HUES48 (cell line): ENCODE measurements at regions not wholly inside any gene's neighbourhood (a gene's known extent, or its start where the extent isn't known, plus 50 kb on each side); places are given as distances from the start of the nearest gene placed in this dataset.
"Not testable (repeated sequence)": the region's sequence is repeated elsewhere in the genome, so short reads cannot be mapped to it uniquely, and the experiment has no call there.

Experiments
- H3K27ac ChIP-seq: one replicate; pipeline ENCODE4 v1.7.0; 2013; ENCODE audit warnings: low read depth, low read length, inconsistent platforms
- H3K27me3 ChIP-seq: 2 replicates; pipeline ENCODE4 v1.6.1; 2013; ENCODE audit warnings: mild to moderate bottlenecking, low read length; ENCODE audit not compliant: control insufficient read depth, insufficient read depth
- H3K36me3 ChIP-seq: 2 replicates; pipeline ENCODE4 v1.6.1; 2013; ENCODE audit warnings: low read length; ENCODE audit not compliant: control insufficient read depth, insufficient read depth
- H3K4me1 ChIP-seq: 2 replicates; pipeline ENCODE4 v1.6.1; 2013; ENCODE audit warnings: mild to moderate bottlenecking, low read length; ENCODE audit not compliant: control insufficient read depth, insufficient read depth
- H3K4me3 ChIP-seq: 2 replicates; pipeline ENCODE4 v1.5.1; 2013; ENCODE audit warnings: mild to moderate bottlenecking, low read depth, low read length
- H3K9ac ChIP-seq: 2 replicates; pipeline ENCODE4 v1.6.1; 2013; ENCODE audit warnings: mild to moderate bottlenecking, low read depth, low read length, moderate library complexity
- H3K9me3 ChIP-seq: 2 replicates; pipeline ENCODE4 v1.6.1; 2013; ENCODE audit warnings: low read length; ENCODE audit not compliant: control insufficient read depth, insufficient read depth

- Histone ChIP-seq H3K27me3 (no peaks in the 10 kb centered on the region), H3K27ac (no peak overlapping the region), H3K4me3 (no peak overlapping the region)
Observed at GRCh38 chr2:124988794-124989193, 963.7 kb downstream of the CNTNAP5 start.

GRCh38 chr2:124993809-124994208, 968.7 kb downstream of the CNTNAP5 start:
- Histone ChIP-seq H3K9me3 (peaks cover 15% of the 10 kb centered on the region), H3K9ac (no peak overlapping the region), H3K4me3 (no peak overlapping the region), H3K27me3 (no peaks in the 10 kb centered on the region), H3K27ac (no peak overlapping the region), H3K36me3 (no peaks in the 10 kb centered on the region), H3K4me1 (peaks cover 34% of the 10 kb centered on the region)

More at GRCh38 chr2:124988794-124989193, 963.7 kb downstream of the CNTNAP5 start:
- Histone ChIP-seq H3K4me1 (no peaks in the 10 kb centered on the region), H3K36me3 (no peaks in the 10 kb centered on the region), H3K9me3 (peaks cover 12% of the 10 kb centered on the region), H3K9ac (no peak overlapping the region)

GRCh38 chr2:124995185-124995912, 970.3 kb downstream of the CNTNAP5 start:
- peak overlapping the region; percentile 90 for H3K27ac ChIP-seq
- H3K36me3 ChIP-seq, result no peaks in the 10 kb centered on the region

GRCh38 chr2:124996406-124996805, 971.3 kb downstream of the CNTNAP5 start:
- Histone ChIP-seq H3K9ac (peak overlapping the region; percentile 66), H3K4me1 (peaks cover 41% of the 10 kb centered on the region), H3K9me3 (peaks cover 15% of the 10 kb centered on the region), H3K36me3 (no peaks in the 10 kb centered on the region), H3K27me3 (no peaks in the 10 kb centered on the region), H3K4me3 (no peak overlapping the region), H3K27ac (peak overlapping the region; percentile 90)

More at GRCh38 chr2:124995185-124995912, 970.3 kb downstream of the CNTNAP5 start:
- Histone ChIP-seq H3K4me1 (peaks cover 41% of the 10 kb centered on the region), H3K4me3 (no peak overlapping the region), H3K27me3 (no peaks in the 10 kb centered on the region), H3K9me3 (peaks cover 15% of the 10 kb centered on the region), H3K9ac (peak overlapping the region; percentile 48; the same call in 1 of the 2 replicates)

- no peak overlapping the region for H3K27ac ChIP-seq
- no peaks in the 10 kb centered on the region for H3K36me3 ChIP-seq
- peaks cover 38% of the 10 kb centered on the region for H3K4me1 ChIP-seq
- H3K27me3 ChIP-seq, result no peaks in the 10 kb centered on the region
- H3K9ac ChIP-seq, result no peak overlapping the region
- no peaks in the 10 kb centered on the region for H3K9me3 ChIP-seq
- H3K4me3 ChIP-seq, result no peak overlapping the region
Observed at GRCh38 chr2:124999906-125000305, 974.8 kb downstream of the CNTNAP5 start.

GRCh38 chr2:125004106-125004800, 979.2 kb downstream of the CNTNAP5 start:
- Histone ChIP-seq H3K9ac (no peak overlapping the region), H3K4me3 (no peak overlapping the region), H3K36me3 (no peaks in the 10 kb centered on the region)

GRCh38 chr2:125006676-125007075, 981.6 kb downstream of the CNTNAP5 start:
- Histone ChIP-seq H3K27ac (no peak overlapping the region), H3K36me3 (no peaks in the 10 kb centered on the region), H3K27me3 (no peaks in the 10 kb centered on the region), H3K4me3 (no peak overlapping the region), H3K9me3 (no peaks in the 10 kb centered on the region), H3K4me1 (no peaks in the 10 kb centered on the region), H3K9ac (no peak overlapping the region)

More at GRCh38 chr2:125004106-125004800, 979.2 kb downstream of the CNTNAP5 start:
- H3K9me3 ChIP-seq, result no peaks in the 10 kb centered on the region
- peaks cover 2% of the 10 kb centered on the region for H3K4me1 ChIP-seq
- H3K27ac ChIP-seq, result no peak overlapping the region
- no peaks in the 10 kb centered on the region for H3K27me3 ChIP-seq

GRCh38 chr2:125028721-125029120, 1003.6 kb downstream of the CNTNAP5 start:
- H3K27me3 ChIP-seq, H3K4me1 ChIP-seq, H3K36me3 ChIP-seq, H3K4me3 ChIP-seq, H3K27ac ChIP-seq, H3K9me3 ChIP-seq, H3K9ac ChIP-seq: not testable (repeated sequence)

GRCh38 chr2:125033871-125034270, 1008.8 kb downstream of the CNTNAP5 start:
- Histone ChIP-seq H3K27ac (no peak overlapping the region), H3K36me3 (no peaks in the 10 kb centered on the region), H3K9ac (no peak overlapping the region), H3K27me3 (no peaks in the 10 kb centered on the region), H3K4me1 (no peaks in the 10 kb centered on the region; the same call in 1 of the 2 replicates), H3K4me3 (no peak overlapping the region), H3K9me3 (peaks cover 7% of the 10 kb centered on the region; the same call in 1 of the 2 replicates)

- Histone ChIP-seq H3K4me1 (no peaks in the 10 kb centered on the region; the same call in 1 of the 2 replicates), H3K9ac (no peak overlapping the region), H3K9me3 (peaks cover 7% of the 10 kb centered on the region; the same call in 1 of the 2 replicates), H3K27me3 (no peaks in the 10 kb centered on the region), H3K27ac (no peak overlapping the region), H3K36me3 (no peaks in the 10 kb centered on the region), H3K4me3 (no peak overlapping the region)
Observed at GRCh38 chr2:125037135-125037653, 1012.1 kb downstream of the CNTNAP5 start.

GRCh38 chr2:125041846-125042245, 1016.8 kb downstream of the CNTNAP5 start:
- Histone ChIP-seq H3K27me3 (no peaks in the 10 kb centered on the region), H3K4me1 (no peaks in the 10 kb centered on the region), H3K9ac (no peak overlapping the region), H3K4me3 (no peak overlapping the region), H3K36me3 (no peaks in the 10 kb centered on the region), H3K27ac (no peak overlapping the region), H3K9me3 (no peaks in the 10 kb centered on the region)
